Inflammatory macrophage treated with lipopolysaccharide for 1 hour (primary cell): ENCODE measurements at regions not wholly inside any gene's neighbourhood (a gene's known extent, or its start where the extent isn't known, plus 50 kb on each side); places are given as distances from the start of the nearest gene placed in this dataset.
"Not testable (repeated sequence)": the region's sequence is repeated elsewhere in the genome, so short reads cannot be mapped to it uniquely, and the experiment has no call there.

Source experiments
- DNase-seq, 2 donors: peaks; one replicate each; pipeline ENCODE4 v3.0.0-alpha.2; 2020 to 2022

GRCh38 chr4:19117022-19117421, 1095.5 kb upstream of the LCORL start:
- DNase-seq, result no peak

GRCh38 chr4:19104176-19104575, 1082.6 kb upstream of the LCORL start:
- no peak for DNase-seq

GRCh38 chr4:19095491-19096046, 1074.0 kb upstream of the LCORL start:
- DNase-seq, result no peak

GRCh38 chr4:19093951-19094350, 1072.4 kb upstream of the LCORL start:
- DNase-seq, result no peak

GRCh38 chr4:19092797-19093196, 1071.2 kb upstream of the LCORL start:
- no peak for DNase-seq

- no peak for DNase-seq
Observed at GRCh38 chr4:19074036-19074435, 1052.5 kb upstream of the LCORL start.

- no peak for DNase-seq
Observed at GRCh38 chr4:19063662-19064061, 1042.1 kb upstream of the LCORL start.

- no peak for DNase-seq
Observed at GRCh38 chr4:19054916-19055315, 1033.4 kb upstream of the LCORL start.

- DNase-seq, result no peak
Observed at GRCh38 chr4:19051831-19052230, 1030.3 kb upstream of the LCORL start.

GRCh38 chr4:19047279-19047880, 1025.8 kb upstream of the LCORL start:
- no peak for DNase-seq

- DNase-seq, result no peak
Observed at GRCh38 chr4:19039816-19040215, 1018.3 kb upstream of the LCORL start.

GRCh38 chr4:19038231-19038630, 1016.7 kb upstream of the LCORL start:
- DNase-seq, result no peak

- DNase-seq, result no peak
Observed at GRCh38 chr4:19033816-19034733, 1012.5 kb upstream of the LCORL start.

- DNase-seq, result no peak
Observed at GRCh38 chr4:19030536-19030935, 1009.0 kb upstream of the LCORL start.

- DNase-seq, result no peak
Observed at GRCh38 chr4:19030048-19030447, 1008.5 kb upstream of the LCORL start.

GRCh38 chr4:19026281-19026680, 1004.7 kb upstream of the LCORL start:
- no peak for DNase-seq

- DNase-seq, result no peak
Observed at GRCh38 chr4:19025031-19025430, 1003.5 kb upstream of the LCORL start.

- DNase-seq, result no peak
Observed at GRCh38 chr4:19024047-19024446, 1002.5 kb upstream of the LCORL start.

- no peak for DNase-seq
Observed at GRCh38 chr4:19021617-19022016, 1000.1 kb upstream of the LCORL start.

GRCh38 chr4:19016550-19016949, 995.0 kb upstream of the LCORL start:
- not testable (repeated sequence) for DNase-seq

- no peak for DNase-seq
Observed at GRCh38 chr4:19014594-19014993, 993.0 kb upstream of the LCORL start.

GRCh38 chr4:19010761-19011160, 989.2 kb upstream of the LCORL start:
- DNase-seq, result no peak

GRCh38 chr4:19009881-19010280, 988.3 kb upstream of the LCORL start:
- no peak for DNase-seq

GRCh38 chr4:19005211-19005610, 983.7 kb upstream of the LCORL start:
- DNase-seq, result no peak
